SK-N-SH (cell line): ENCODE measurements at regions not wholly inside any gene's neighbourhood (a gene's known extent, or its start where the extent isn't known, plus 50 kb on each side); places are given as distances from the start of the nearest gene placed in this dataset.

Experiments used
- CTCF ChIA-PET: fragments of 300-600, 350-600 bp; formaldehyde crosslinking; extraction: SDS; loops from one replicate; lab custom pipeline; 2021; lab: Yijun Ruan, JAX
- POLR2A ChIA-PET: fragments of 350-600 bp; sonication (Branson Sonifier 250); formaldehyde crosslinking; extraction: SDS; loops from one replicate; lab custom pipeline; 2020; ENCODE audit warnings: antibody characterized with exemption, inconsistent platforms; lab: Yijun Ruan, JAX
- DNase-seq: peaks from one replicate; pipeline ENCODE4 v3.0.0; 2012
- H2AFZ ChIP-seq: fragments of 200-600 bp; sonication (generic); 2 replicates; pipeline ENCODE4 v1.8.1; 2016; ENCODE audit warnings: antibody characterized with exemption, mild to moderate bottlenecking, low read depth
- H3F3A ChIP-seq: fragments of 200-600 bp; sonication (generic); replicated peaks from 2 replicates; pipeline ENCODE3; 2016; ENCODE audit warnings: antibody characterized with exemption, mild to moderate bottlenecking; ENCODE audit not compliant: insufficient read depth
- H3K27ac ChIP-seq, 2 experiments: fragments of 200-500 bp in 1 of 2; fragments of 200-600 bp in 1 of 2; sonication (Bioruptor generic) in 1 of 2; sonication (generic), shearing (Covaris generic) in 1 of 2; 2 replicates each; pipeline versions ENCODE4 v1.5.1 to v1.6.1; 2014 to 2016; ENCODE audit warnings: low read depth in 2 of 2, inconsistent platforms in 1 of 2, low read length in 1 of 2, mild to moderate bottlenecking in 1 of 2, mixed read lengths in 1 of 2
- H3K27me3 ChIP-seq: fragments of 200-600 bp; sonication (generic), shearing (Covaris generic); 2 replicates; pipeline ENCODE4 v1.6.1; 2016; ENCODE audit warnings: mixed run types; ENCODE audit not compliant: insufficient read depth
- H3K36me3 ChIP-seq, 2 experiments: fragments of 200-500 bp in 1 of 2; fragments of 200-600 bp in 1 of 2; sonication (Bioruptor generic) in 1 of 2; sonication (generic) in 1 of 2; replicated peaks in 1 of 2; 2 replicates each; pipeline versions ENCODE3 to v1.5.1; 2014 to 2016; ENCODE audit warnings: low read length in 1 of 2, mild to moderate bottlenecking in 1 of 2; ENCODE audit not compliant: insufficient read depth in 2 of 2, control insufficient read depth in 1 of 2
- H3K4me1 ChIP-seq, 2 experiments: fragments of 200-500 bp in 1 of 2; fragments of 200-600 bp in 1 of 2; sonication (Bioruptor generic) in 1 of 2; sonication (generic), shearing (Covaris generic) in 1 of 2; 2 replicates each; pipeline versions ENCODE4 v1.5.1 to v1.6.1; 2014 to 2016; ENCODE audit warnings: low read depth in 1 of 2, low read length in 1 of 2, mixed run types in 1 of 2; ENCODE audit not compliant: insufficient read depth in 2 of 2, control insufficient read depth in 1 of 2
- H3K4me2 ChIP-seq: fragments of 200-600 bp; sonication (generic), shearing (Covaris generic); 2 replicates; pipeline ENCODE4 v1.6.1; 2017; ENCODE audit warnings: mixed run types
- H3K4me3 ChIP-seq, 2 experiments: fragments of 200-500 bp in 1 of 2; fragments of 200-600 bp in 1 of 2; sonication (Bioruptor generic) in 1 of 2; sonication (generic), shearing (Covaris generic) in 1 of 2; 2 replicates each; pipeline versions ENCODE4 v1.5.1 to v1.8.1; 2014 to 2016; ENCODE audit warnings: low read depth in 2 of 2, inconsistent platforms in 1 of 2, low read length in 1 of 2, mild to moderate bottlenecking in 1 of 2, mixed read lengths in 1 of 2, moderate library complexity in 1 of 2
- H3K79me2 ChIP-seq: fragments of 200-600 bp; sonication (generic); 2 replicates; pipeline ENCODE4 v1.8.1; 2017; ENCODE audit warnings: mild to moderate bottlenecking; ENCODE audit not compliant: insufficient read depth
- H3K9ac ChIP-seq: fragments of 200-600 bp; sonication (generic); 2 replicates; pipeline ENCODE4 v1.6.1; 2017; ENCODE audit warnings: mixed run types
- H3K9me2 ChIP-seq: fragments of 200-600 bp; sonication (generic); 2 replicates; pipeline ENCODE4 v1.6.1; 2017; ENCODE audit warnings: mixed run types
- H3K9me3 ChIP-seq: fragments of 200-600 bp; sonication (generic); 2 replicates; pipeline ENCODE4 v1.6.1; 2017; ENCODE audit warnings: mixed run types, mild to moderate bottlenecking, moderate library complexity
- H4K20me1 ChIP-seq: fragments of 200-600 bp; sonication (generic); 2 replicates; pipeline ENCODE4 v1.6.1; 2017; ENCODE audit warnings: mild to moderate bottlenecking, mixed run types; ENCODE audit not compliant: insufficient read depth
- ELF1 ChIP-seq: IDR thresholded peaks from 2 replicates; pipeline ENCODE4 v1.4.0; 2012
- EZH2phosphoT487 ChIP-seq: fragments of 200-600 bp; sonication (generic); IDR thresholded peaks from 2 replicates; pipeline ENCODE4 v1.6.1; 2017; ENCODE audit warnings: low read depth, mixed run types, mild to moderate bottlenecking, antibody characterized with exemption, moderate library complexity, borderline replicate concordance
- GATA2 ChIP-seq: sonication (generic); formaldehyde crosslinking; IDR thresholded peaks from 2 replicates; pipeline ENCODE4 v1.5.0; 2020; ENCODE audit warnings: mild to moderate bottlenecking, missing genetic modification reagents
- JUND ChIP-seq: IDR thresholded peaks from 2 replicates; pipeline ENCODE4 v1.4.0; 2012
- MEF2A ChIP-seq: IDR thresholded peaks from 2 replicates; pipeline ENCODE4 v1.4.0; 2012; ENCODE audit warnings: low read depth, borderline replicate concordance
- MXI1 ChIP-seq: IDR thresholded peaks from 2 replicates; pipeline ENCODE4 v1.6.1; 2012; ENCODE audit warnings: mild to moderate bottlenecking, low read depth, low read length, improper control_type of control experiment
- NFIC ChIP-seq: IDR thresholded peaks from 2 replicates; pipeline ENCODE4 v1.4.0; 2012; ENCODE audit warnings: borderline replicate concordance
- RAD21 ChIP-seq: IDR thresholded peaks from 2 replicates; pipeline ENCODE4 v1.6.1; 2012; ENCODE audit warnings: mild to moderate bottlenecking, low read length
- RCOR1 ChIP-seq: fragments of 150-350 bp; IDR thresholded peaks from 2 replicates; pipeline ENCODE4 v1.6.1; 2017; ENCODE audit warnings: antibody characterized with exemption, low read length
- RFX5 ChIP-seq: IDR thresholded peaks from 2 replicates; pipeline ENCODE4 v1.6.1; 2012; ENCODE audit warnings: mild to moderate bottlenecking, improper control_type of control experiment, low read length
- RXRA ChIP-seq: IDR thresholded peaks from 2 replicates; pipeline ENCODE4 v1.4.0; 2012; ENCODE audit warnings: low read depth, mild to moderate bottlenecking, borderline replicate concordance
- SIN3A ChIP-seq: IDR thresholded peaks from 2 replicates; pipeline ENCODE4 v1.6.1; 2012; ENCODE audit warnings: low read depth, mild to moderate bottlenecking, low read length, moderate library complexity, borderline replicate concordance
- SMC3 ChIP-seq: IDR thresholded peaks from 2 replicates; pipeline ENCODE4 v1.6.1; 2012; ENCODE audit warnings: low read depth, low read length, improper control_type of control experiment
- TAF1 ChIP-seq: IDR thresholded peaks from 2 replicates; pipeline ENCODE4 v1.6.1; 2012; ENCODE audit warnings: low read depth, mild to moderate bottlenecking, low read length, moderate library complexity, borderline replicate concordance
- TCF12 ChIP-seq: IDR thresholded peaks from 2 replicates; pipeline ENCODE4 v1.4.0; 2012
- WGBS: methylation state at CpG from one replicate; pipeline ENCODE4 v1.1.6; 2017; ENCODE audit warnings: low lambda C conversion rate; 5-methylcytosine and 5-hydroxymethylcytosine counted together
- TF ChIP-seq, protein P1 (sequence below): IDR thresholded peaks from 2 replicates; pipeline ENCODE4 v1.4.0; 2012; ENCODE audit warnings: low read depth, borderline replicate concordance
- TF ChIP-seq, protein P2 (sequence below): fragments of 150-350 bp; IDR thresholded peaks from 2 replicates; pipeline ENCODE4 v1.6.1; 2016; ENCODE audit warnings: mild to moderate bottlenecking, low read depth, low read length
- TF ChIP-seq, protein P3 (sequence below): IDR thresholded peaks from 2 replicates; pipeline ENCODE4 v1.4.0; 2012; ENCODE audit warnings: low read depth, borderline replicate concordance

DNA sequence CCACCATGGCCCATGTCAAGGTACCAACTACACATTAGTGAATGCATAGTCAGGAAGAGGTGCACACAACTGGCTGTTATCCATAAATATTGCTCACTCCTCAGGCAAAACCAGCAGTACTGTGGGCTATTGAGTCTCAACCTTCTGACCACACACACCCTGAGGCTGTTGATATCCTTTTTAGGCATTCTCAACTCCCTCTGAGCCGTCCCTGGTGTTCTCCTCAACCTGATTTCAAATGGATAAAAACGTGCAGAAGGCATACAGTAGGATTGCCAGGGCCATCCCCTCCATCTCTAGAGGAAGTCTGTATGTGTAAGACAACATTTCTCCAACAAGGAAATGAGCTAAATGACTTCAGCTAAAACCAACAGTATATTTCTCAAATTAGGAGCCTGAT lies 98.7 kb upstream of the KLHL13 start:
- H2AFZ ChIP-seq: no peak overlapping the region
- H3K27me3 ChIP-seq: no peaks in the 10 kb centered on the region
- no peaks in the 10 kb centered on the region for H3K9me3 ChIP-seq
- POLR2A ChIA-PET: no interaction called here
- no peaks in the 10 kb centered on the region for H4K20me1 ChIP-seq
- no peak for DNase-seq
- H3K27ac ChIP-seq: peak overlapping the region; percentile 83 to 90
- H3K4me2 ChIP-seq: 0 out of 2 replicates have a peak overlapping the region, but pooled peaks have one; percentile 11
- H3K9ac ChIP-seq: no peak overlapping the region
- no peak overlapping the region for H3K4me3 ChIP-seq
- 5% methylated on average over 2 of the region's 2 CpGs for WGBS
- peaks cover 6 to 31% of the 10 kb centered on the region in 2 experiments for H3K4me1 ChIP-seq
- no peaks in the 10 kb centered on the region for H3K79me2 ChIP-seq
- no peaks in the 10 kb centered on the region for H3K36me3 ChIP-seq
- H3F3A ChIP-seq: peaks cover 6% of the 10 kb centered on the region
- TF ChIP-seq RAD21 (no peak), MXI1 (no peak), JUND (no peak), SIN3A (no peak), RXRA (no peak), TAF1 (no peak), RCOR1 (no peak), ELF1 (no peak), EZH2phosphoT487 (no peak), SMC3 (no peak), MEF2A (no peak), GATA2 (CRISPR knock-in tag) (no peak), RFX5 (no peak), NFIC (no peak), TCF12 (no peak)
- TF ChIP-seq, protein P1, sequence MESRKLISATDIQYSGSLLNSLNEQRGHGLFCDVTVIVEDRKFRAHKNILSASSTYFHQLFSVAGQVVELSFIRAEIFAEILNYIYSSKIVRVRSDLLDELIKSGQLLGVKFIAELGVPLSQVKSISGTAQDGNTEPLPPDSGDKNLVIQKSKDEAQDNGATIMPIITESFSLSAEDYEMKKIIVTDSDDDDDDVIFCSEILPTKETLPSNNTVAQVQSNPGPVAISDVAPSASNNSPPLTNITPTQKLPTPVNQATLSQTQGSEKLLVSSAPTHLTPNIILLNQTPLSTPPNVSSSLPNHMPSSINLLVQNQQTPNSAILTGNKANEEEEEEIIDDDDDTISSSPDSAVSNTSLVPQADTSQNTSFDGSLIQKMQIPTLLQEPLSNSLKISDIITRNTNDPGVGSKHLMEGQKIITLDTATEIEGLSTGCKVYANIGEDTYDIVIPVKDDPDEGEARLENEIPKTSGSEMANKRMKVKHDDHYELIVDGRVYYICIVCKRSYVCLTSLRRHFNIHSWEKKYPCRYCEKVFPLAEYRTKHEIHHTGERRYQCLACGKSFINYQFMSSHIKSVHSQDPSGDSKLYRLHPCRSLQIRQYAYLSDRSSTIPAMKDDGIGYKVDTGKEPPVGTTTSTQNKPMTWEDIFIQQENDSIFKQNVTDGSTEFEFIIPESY: no peak
- TF ChIP-seq, protein P2, sequence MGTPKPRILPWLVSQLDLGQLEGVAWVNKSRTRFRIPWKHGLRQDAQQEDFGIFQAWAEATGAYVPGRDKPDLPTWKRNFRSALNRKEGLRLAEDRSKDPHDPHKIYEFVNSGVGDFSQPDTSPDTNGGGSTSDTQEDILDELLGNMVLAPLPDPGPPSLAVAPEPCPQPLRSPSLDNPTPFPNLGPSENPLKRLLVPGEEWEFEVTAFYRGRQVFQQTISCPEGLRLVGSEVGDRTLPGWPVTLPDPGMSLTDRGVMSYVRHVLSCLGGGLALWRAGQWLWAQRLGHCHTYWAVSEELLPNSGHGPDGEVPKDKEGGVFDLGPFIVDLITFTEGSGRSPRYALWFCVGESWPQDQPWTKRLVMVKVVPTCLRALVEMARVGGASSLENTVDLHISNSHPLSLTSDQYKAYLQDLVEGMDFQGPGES: no peak
- TF ChIP-seq, protein P3, sequence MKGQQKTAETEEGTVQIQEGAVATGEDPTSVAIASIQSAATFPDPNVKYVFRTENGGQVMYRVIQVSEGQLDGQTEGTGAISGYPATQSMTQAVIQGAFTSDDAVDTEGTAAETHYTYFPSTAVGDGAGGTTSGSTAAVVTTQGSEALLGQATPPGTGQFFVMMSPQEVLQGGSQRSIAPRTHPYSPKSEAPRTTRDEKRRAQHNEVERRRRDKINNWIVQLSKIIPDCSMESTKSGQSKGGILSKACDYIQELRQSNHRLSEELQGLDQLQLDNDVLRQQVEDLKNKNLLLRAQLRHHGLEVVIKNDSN: no peak
- H3K9me2 ChIP-seq: no peaks in the 10 kb centered on the region
- CTCF ChIA-PET: no interaction called here
